Activated CD8-positive, alpha-beta memory T cell treated with anti-CD3 and anti-CD28 coated beads, Interleukin-2, amount 10 ng/mL, durations not matched to agents 7 days and 5 days (primary cell): ENCODE measurements at regions not wholly inside any gene's neighbourhood (a gene's known extent, or its start where the extent isn't known, plus 50 kb on each side); places are given as distances from the start of the nearest gene placed in this dataset.

Source experiments
- ATAC-seq: fragments of 150-1000 bp; cut with Tn5 transposase; one replicate; pipeline ENCODE4 v1.10.0; 2021; ENCODE audit warnings: moderate library complexity
- CTCF ChIA-PET: fragments of 350-600 bp; sonication (Branson Sonifier 250); formaldehyde crosslinking; loops from one replicate; lab custom pipeline; 2021; ENCODE audit warnings: antibody characterized with exemption; lab: Charles Lee
- DNase-seq: peaks from one replicate; pipeline ENCODE4 v3.0.0-alpha.2; 2020
- H3K27ac Mint-ChIP-seq: one replicate; pipeline ENCODE4 v1.8.0; 2021; ENCODE audit warnings: mild to moderate bottlenecking, mixed read lengths
- H3K27me3 Mint-ChIP-seq: one replicate; pipeline ENCODE4 v1.8.0; 2021; ENCODE audit warnings: mixed read lengths
- H3K36me3 Mint-ChIP-seq: one replicate; pipeline ENCODE4 v1.8.0; 2021; ENCODE audit warnings: mild to moderate bottlenecking, mixed read lengths
- H3K4me1 Mint-ChIP-seq: one replicate; pipeline ENCODE4 v1.8.0; 2021; ENCODE audit warnings: mixed read lengths
- H3K4me3 Mint-ChIP-seq: one replicate; pipeline ENCODE4 v1.8.0; 2021; ENCODE audit warnings: mild to moderate bottlenecking, moderate library complexity, mixed read lengths
- H3K9me3 Mint-ChIP-seq: one replicate; pipeline ENCODE4 v1.8.0; 2022; ENCODE audit warnings: low read depth, mixed read lengths

DNA sequence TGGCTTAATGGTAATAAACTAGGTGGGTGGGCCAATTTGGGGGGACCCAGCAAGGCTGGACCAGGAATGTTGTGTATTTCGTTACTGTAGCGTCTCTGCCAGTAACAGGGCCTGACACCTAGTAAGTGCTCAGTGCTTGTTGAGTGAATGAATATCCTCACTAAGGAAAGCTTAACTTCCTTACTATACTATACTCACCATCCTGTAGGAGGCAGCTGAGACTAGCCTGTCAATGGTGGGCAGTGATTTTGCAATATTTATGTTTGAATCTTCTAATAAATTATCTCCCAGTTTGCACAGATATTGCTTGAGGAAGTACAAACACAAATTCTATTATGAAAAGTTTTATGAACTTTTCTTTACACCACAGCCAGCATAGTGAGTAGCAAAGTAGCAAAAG, 370.7 kb upstream of the SYT4 start:
- CTCF ChIA-PET: no interaction called here
- Mint-ChIP-seq H3K27ac (no peak overlapping the region), H3K27me3 (no peaks in the 10 kb centered on the region), H3K36me3 (no peaks in the 10 kb centered on the region), H3K9me3 (no peaks in the 10 kb centered on the region), H3K4me3 (no peak overlapping the region), H3K4me1 (no peaks in the 10 kb centered on the region)
- ATAC-seq: no peak
- DNase-seq: no peak

DNA sequence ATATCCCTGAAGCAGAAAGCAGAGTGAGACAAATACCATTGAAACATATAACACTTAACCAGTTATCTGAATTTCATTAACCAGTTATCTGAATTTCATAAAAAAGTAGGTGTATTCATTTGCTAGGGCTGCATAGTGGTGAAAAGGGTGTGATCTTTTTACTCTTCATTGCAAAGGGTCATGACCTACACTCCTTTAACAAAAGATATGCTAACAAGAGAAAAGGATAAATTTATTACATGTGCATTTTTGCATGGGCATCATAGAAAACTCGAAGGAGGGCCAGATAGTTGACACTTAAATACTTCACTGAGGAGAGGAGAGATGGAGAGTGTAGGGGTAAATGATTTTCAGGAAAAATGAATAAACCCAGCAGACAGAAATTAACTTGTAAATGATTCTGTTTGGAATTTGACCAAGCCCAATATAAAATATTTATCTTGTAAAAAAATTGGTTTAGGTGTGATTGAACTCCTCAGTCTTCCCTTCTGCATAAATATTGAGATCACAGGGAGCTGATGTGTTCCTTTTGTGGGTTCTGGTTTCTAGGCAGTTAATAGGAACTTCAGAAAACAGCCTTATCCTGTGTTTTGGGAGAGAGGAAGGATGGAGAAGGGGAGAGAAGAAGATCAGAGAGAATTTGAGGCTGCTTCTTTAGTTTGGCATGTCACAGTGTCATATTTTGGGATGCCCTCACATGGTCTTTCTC, 372.5 kb upstream of the SYT4 start:
- CTCF ChIA-PET: no interaction called here
- ATAC-seq: no peak
- Mint-ChIP-seq H3K4me1 (no peaks in the 10 kb centered on the region), H3K27me3 (no peaks in the 10 kb centered on the region), H3K36me3 (no peaks in the 10 kb centered on the region), H3K4me3 (no peak overlapping the region), H3K9me3 (peaks cover 2% of the 10 kb centered on the region), H3K27ac (no peak overlapping the region)
- DNase-seq: no peak

DNA sequence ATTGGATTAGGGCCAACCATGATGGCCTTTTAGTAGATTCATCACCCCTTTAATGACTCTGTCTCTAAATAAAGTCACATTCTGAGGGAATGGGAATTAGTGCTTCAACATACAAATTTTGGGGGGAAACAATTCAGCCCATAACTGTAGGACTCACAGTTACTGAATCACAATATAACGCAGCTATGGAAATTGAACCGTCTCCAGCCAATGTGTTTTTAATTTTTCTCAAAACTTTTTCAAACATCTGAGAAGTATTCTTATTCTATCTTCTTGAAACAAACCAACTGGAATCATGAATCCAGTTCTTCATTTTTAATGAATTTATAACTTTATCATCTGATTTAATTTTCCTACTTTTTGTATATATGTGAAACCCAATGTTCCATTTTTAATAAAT, 373.1 kb upstream of the SYT4 start:
- H3K9me3 Mint-ChIP-seq: peaks cover 2% of the 10 kb centered on the region
- no peaks in the 10 kb centered on the region for H3K4me1 Mint-ChIP-seq
- H3K27me3 Mint-ChIP-seq: no peaks in the 10 kb centered on the region
- CTCF ChIA-PET: no interaction called here
- no peaks in the 10 kb centered on the region for H3K36me3 Mint-ChIP-seq
- no peak overlapping the region for H3K27ac Mint-ChIP-seq
- DNase-seq (no peak), ATAC-seq (no peak)
- no peak overlapping the region for H3K4me3 Mint-ChIP-seq

DNA sequence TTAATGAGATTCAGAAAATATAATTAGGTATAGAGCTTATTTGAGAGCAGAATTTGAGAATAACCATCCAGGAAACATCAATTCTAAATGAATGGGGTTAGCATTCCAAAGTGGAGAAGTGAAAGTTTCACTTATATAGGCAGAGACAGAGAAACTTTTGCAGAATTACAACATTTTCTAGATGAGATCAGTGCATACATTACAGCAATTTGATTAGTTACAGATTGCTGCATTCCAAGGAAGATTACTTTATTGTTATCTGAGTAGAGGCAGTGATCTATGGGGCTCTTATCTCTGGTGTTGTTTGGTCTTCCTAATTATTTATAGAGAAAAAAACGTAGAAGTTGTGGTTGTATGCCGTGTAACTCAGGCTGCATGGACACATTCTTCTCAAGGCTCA, 373.8 kb upstream of the SYT4 start:
- DNase-seq (no peak), ATAC-seq (no peak)
- no peaks in the 10 kb centered on the region for H3K36me3 Mint-ChIP-seq
- H3K27ac Mint-ChIP-seq: no peak overlapping the region
- H3K4me1 Mint-ChIP-seq: no peaks in the 10 kb centered on the region
- H3K27me3 Mint-ChIP-seq: no peaks in the 10 kb centered on the region
- no peak overlapping the region for H3K4me3 Mint-ChIP-seq
- peaks cover 2% of the 10 kb centered on the region for H3K9me3 Mint-ChIP-seq
- CTCF ChIA-PET: no interaction called here

DNA sequence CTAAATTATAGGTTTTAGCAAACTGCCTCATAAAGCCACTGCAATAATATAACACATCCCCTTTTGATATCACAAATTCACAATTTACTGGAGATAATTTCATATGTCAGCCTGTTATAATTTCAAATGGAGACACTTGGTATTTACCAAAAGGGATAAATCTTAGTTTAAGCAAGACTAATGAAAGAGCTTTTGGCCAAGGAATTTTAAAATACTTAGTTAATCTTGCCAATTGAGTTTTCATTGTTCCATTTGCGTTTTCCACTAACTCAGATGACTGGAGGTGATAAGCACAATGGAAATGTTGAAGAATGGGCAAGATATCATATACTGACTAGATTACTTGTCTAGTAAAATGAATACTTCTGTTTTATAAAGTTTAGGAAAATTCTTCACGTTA, 379.3 kb upstream of the SYT4 start:
- DNase-seq (no peak), ATAC-seq (no peak)
- H3K9me3 Mint-ChIP-seq: peaks cover 2% of the 10 kb centered on the region
- CTCF ChIA-PET: no interaction called here
- H3K27me3 Mint-ChIP-seq: no peaks in the 10 kb centered on the region
- H3K4me1 Mint-ChIP-seq: no peaks in the 10 kb centered on the region
- H3K36me3 Mint-ChIP-seq: no peaks in the 10 kb centered on the region
- H3K27ac Mint-ChIP-seq: no peak overlapping the region
- H3K4me3 Mint-ChIP-seq: no peak overlapping the region

DNA sequence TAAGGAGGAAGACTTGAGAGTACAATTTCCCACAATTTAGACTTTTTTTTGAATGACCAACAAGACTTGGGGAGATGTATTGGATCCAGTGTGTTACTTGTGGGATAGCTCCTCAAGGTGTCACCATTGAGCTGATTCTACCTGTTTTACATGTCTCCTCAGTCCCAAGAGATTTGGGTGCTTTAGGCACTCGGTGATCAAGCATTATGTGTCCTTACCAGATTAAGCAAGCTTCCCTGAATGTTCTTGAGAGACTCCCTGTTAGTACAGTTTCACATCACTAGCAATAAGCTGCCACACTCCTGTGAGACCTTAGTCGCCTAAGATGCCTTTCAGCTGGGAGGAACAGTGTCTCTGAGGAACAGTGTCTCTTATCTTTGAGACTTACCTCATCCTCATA, 384.3 kb upstream of the SYT4 start:
- CTCF ChIA-PET: no interaction called here
- Mint-ChIP-seq H3K27me3 (no peaks in the 10 kb centered on the region), H3K9me3 (no peaks in the 10 kb centered on the region), H3K36me3 (no peaks in the 10 kb centered on the region), H3K27ac (no peak overlapping the region), H3K4me1 (no peaks in the 10 kb centered on the region), H3K4me3 (no peak overlapping the region)
- ATAC-seq: no peak
- no peak for DNase-seq

DNA sequence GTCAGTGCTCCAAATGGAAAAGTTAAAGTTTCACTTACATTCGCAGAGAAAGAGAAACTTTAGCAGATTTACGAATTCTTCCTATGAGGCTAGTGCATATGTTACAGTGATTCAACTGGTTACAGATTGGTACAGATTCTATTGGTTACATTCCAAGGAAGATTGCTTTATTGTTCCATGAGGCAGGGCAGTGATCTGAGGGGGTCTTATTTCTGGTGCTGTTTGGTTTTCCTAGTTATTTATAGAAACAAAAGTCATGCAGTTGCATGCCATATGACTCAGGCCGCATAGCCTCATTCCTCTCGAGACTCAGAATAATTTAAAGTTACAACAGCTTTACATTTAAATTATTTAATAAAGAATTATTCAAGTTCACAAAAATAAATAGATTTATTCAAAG, 385.4 kb upstream of the SYT4 start:
- DNase-seq: no peak
- no peak overlapping the region for H3K27ac Mint-ChIP-seq
- H3K4me1 Mint-ChIP-seq: no peaks in the 10 kb centered on the region
- CTCF ChIA-PET: no interaction called here
- H3K36me3 Mint-ChIP-seq: no peaks in the 10 kb centered on the region
- no peaks in the 10 kb centered on the region for H3K9me3 Mint-ChIP-seq
- no peak for ATAC-seq
- H3K27me3 Mint-ChIP-seq: no peaks in the 10 kb centered on the region
- no peak overlapping the region for H3K4me3 Mint-ChIP-seq

DNA sequence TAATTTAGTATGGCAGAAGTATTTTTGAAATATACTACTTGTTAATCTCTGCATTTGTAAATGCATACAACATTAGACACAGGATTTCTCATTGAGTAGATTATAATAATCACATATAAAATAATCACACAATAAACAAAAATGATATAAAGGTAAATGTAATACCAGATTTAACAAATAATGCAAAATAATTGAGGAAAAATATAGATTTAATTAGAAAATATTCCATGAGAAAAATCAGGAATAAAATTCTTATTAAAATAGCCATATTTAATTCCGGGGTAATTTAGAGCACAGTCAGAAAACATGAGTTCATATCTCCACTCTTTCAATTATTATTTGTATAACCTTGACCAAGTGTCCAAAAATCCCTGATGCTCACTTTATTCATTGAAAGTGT, 385.9 kb upstream of the SYT4 start:
- CTCF ChIA-PET: no interaction called here
- Mint-ChIP-seq H3K4me1 (no peaks in the 10 kb centered on the region), H3K27ac (no peak overlapping the region), H3K36me3 (no peaks in the 10 kb centered on the region), H3K27me3 (no peaks in the 10 kb centered on the region), H3K4me3 (no peak overlapping the region), H3K9me3 (no peaks in the 10 kb centered on the region)
- ATAC-seq: no peak
- DNase-seq: no peak

DNA sequence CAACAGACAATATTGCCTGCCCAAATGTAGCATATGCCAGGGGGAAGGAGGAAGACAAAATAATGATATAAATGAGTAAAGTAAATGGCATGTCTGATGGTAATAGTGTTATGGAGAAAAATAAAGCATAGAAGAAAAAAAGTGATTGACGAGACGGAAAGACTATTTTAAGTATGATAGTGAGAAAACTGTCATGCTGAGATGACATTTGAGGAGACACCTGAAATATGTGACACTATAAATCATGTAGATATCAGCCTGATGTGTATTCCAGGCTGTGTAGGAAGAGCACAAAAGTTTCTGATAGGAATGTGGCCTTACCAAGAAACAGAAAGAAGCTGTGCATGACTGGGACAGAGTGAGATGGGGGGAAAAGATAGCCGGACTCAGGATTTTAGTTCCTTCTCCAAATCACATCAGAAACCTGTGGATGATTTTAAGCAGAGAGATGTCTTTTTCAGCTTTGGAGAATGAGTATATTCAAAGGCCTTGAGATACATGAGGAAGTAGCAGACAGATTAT, 387.3 kb upstream of the SYT4 start:
- H3K4me1 Mint-ChIP-seq: no peaks in the 10 kb centered on the region
- no peak overlapping the region for H3K4me3 Mint-ChIP-seq
- H3K27ac Mint-ChIP-seq: no peak overlapping the region
- CTCF ChIA-PET: no interaction called here
- ATAC-seq: no peak
- DNase-seq: no peak
- no peaks in the 10 kb centered on the region for H3K27me3 Mint-ChIP-seq
- no peaks in the 10 kb centered on the region for H3K36me3 Mint-ChIP-seq
- no peaks in the 10 kb centered on the region for H3K9me3 Mint-ChIP-seq

DNA sequence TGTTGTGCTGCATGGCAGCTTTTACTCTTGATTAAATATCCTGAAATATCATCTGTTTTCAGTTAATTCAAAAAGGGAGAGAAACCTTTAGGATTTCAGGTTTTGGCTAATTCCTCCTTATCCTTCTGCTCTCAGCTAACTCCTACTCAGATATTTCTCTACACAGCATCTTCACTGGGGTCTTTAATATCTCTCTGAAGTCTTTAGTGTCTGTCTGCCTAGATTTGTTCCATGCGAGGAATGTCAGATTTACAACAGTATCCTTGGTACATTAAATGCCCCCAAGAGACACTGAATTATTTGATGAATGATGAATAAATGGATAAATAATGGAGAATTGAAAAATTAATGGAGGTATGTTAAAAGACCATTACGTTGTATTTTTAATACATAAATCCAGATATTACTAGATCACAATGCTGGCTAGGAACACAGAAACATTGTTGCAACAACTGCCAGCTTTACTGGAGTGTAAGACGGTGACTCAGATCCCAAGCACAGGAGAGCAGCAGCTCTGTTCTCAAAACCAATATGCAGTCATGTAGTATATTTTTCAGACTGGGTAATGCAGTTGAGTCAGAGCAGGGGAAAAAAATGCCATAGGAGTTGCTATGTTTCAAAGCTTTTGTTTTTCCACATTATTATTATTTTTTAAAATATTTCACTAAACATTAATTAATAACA, 388.0 kb upstream of the SYT4 start:
- H3K27me3 Mint-ChIP-seq: no peaks in the 10 kb centered on the region
- DNase-seq: no peak
- ATAC-seq: no peak
- CTCF ChIA-PET: no interaction called here
- H3K9me3 Mint-ChIP-seq: no peaks in the 10 kb centered on the region
- no peaks in the 10 kb centered on the region for H3K4me1 Mint-ChIP-seq
- H3K27ac Mint-ChIP-seq: no peak overlapping the region
- H3K36me3 Mint-ChIP-seq: no peaks in the 10 kb centered on the region
- no peak overlapping the region for H3K4me3 Mint-ChIP-seq

DNA sequence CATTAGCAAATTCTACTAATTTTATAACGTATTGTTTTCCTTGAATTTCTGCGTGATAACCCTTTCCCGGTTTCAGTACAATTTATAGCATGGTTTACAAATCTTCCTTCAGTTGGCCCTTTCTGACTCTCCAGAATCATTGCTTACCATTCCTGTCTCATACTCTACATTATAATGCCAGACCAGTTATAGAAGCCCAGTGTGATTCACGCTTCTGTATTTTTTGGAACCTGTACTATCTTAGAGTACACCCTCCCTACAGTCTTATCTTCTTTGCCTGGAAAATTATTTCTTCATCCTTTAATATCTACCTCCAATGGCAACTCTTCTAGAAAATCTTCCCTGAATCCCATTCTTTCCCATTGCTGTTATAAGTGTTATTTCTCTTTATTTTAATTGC, 391.6 kb upstream of the SYT4 start:
- Mint-ChIP-seq H3K9me3 (no peaks in the 10 kb centered on the region), H3K4me1 (no peaks in the 10 kb centered on the region), H3K27me3 (no peaks in the 10 kb centered on the region), H3K4me3 (no peak overlapping the region), H3K36me3 (no peaks in the 10 kb centered on the region), H3K27ac (no peak overlapping the region)
- no peak for ATAC-seq
- no peak for DNase-seq
- CTCF ChIA-PET: no interaction called here

DNA sequence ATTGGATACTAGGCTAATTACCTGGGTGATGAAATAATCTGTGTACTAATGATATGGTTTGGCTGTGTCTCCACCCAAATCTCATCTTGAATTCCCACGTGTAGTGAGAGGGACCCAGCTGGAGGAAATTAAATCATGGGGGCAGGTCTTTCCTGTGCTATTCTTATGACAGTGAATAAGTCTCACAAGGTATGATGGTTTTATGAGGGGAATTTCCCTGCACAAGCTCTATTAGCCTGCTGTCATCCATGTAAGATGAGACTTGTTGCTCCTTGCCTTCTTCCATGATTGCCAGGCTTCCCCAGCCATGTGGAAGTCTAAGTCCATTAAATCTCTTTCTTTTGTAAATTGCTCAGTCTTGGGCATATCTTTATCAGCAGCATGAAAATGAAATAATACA, 394.1 kb upstream of the SYT4 start:
- Mint-ChIP-seq H3K4me1 (no peaks in the 10 kb centered on the region), H3K4me3 (no peak overlapping the region), H3K27ac (no peak overlapping the region), H3K9me3 (peaks cover 2% of the 10 kb centered on the region), H3K36me3 (no peaks in the 10 kb centered on the region), H3K27me3 (no peaks in the 10 kb centered on the region)
- CTCF ChIA-PET: no interaction called here
- no peak for ATAC-seq
- DNase-seq: no peak

DNA sequence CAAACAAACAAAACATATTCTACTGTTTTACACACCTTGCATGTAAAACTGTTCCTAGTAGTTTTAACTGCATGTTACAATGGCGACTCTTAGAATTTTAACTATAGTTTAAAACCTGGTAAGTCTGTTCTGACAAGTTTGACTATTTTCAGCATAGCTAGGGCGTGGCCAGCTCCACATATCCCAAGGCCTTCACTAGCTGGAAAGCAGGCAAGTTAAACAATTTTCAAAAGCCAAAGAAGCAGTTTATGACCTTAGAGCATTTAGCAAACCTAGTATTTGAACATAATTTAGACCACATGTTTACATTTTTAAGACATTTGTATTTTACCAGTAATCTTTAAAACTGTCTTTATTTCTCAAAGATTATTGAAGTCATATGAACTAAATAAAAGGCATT, 402.8 kb upstream of the SYT4 start:
- DNase-seq (no peak), ATAC-seq (no peak)
- Mint-ChIP-seq H3K4me1 (no peaks in the 10 kb centered on the region), H3K27me3 (no peaks in the 10 kb centered on the region), H3K4me3 (no peak overlapping the region), H3K36me3 (no peaks in the 10 kb centered on the region), H3K9me3 (peaks cover 9% of the 10 kb centered on the region), H3K27ac (no peak overlapping the region)
- CTCF ChIA-PET: no interaction called here

DNA sequence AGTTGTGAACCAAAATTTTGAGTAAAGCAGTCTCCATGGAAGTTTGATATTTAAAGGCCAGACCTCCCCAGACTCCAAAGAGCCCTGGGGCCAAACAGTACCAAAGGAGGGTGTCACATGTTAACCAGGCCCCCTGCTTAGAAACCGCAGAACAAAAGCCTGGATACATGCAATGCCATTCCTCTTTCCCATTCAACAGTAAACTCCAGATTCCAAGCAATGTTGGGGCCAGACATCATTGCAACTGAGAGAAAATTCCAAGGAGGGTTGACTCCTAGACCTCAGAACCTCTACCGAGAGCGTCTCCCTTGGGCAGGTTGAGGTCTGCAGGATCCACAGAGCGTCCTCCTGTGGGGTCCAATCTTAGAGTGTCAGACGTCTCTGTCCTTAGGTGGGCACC, 404.4 kb upstream of the SYT4 start:
- DNase-seq: no peak
- H3K4me3 Mint-ChIP-seq: no peak overlapping the region
- CTCF ChIA-PET: no interaction called here
- H3K36me3 Mint-ChIP-seq: no peaks in the 10 kb centered on the region
- ATAC-seq: no peak
- H3K27ac Mint-ChIP-seq: no peak overlapping the region
- no peaks in the 10 kb centered on the region for H3K4me1 Mint-ChIP-seq
- H3K27me3 Mint-ChIP-seq: no peaks in the 10 kb centered on the region
- peaks cover 7% of the 10 kb centered on the region for H3K9me3 Mint-ChIP-seq
